CD4-positive, alpha-beta T cell treated with Interleukin-4 for 4 hours (primary cell): ENCODE measurements at regions not wholly inside any gene's neighbourhood (a gene's known extent, or its start where the extent isn't known, plus 50 kb on each side); places are given as distances from the start of the nearest gene placed in this dataset.

Experiments used
- DNase-seq: peaks from one replicate; pipeline ENCODE4 v3.0.0-alpha.2; 2020

- no peak for DNase-seq
These were observed 51.3 kb downstream of the TET3 start for GRCh38 chr2:74036010-74036409.

GRCh38 chr2:74036450-74037195, 51.9 kb downstream of the TET3 start:
- DNase-seq = no peak

- DNase-seq = peak; percentile 18
These were observed 52.7 kb downstream of the TET3 start for GRCh38 chr2:74037379-74037860.

GRCh38 chr2:74039611-74040010, 54.9 kb downstream of the TET3 start:
- DNase-seq = no peak

GRCh38 chr2:74041182-74041581, 56.5 kb downstream of the TET3 start:
- DNase-seq = no peak

- no peak for DNase-seq
These were observed 57.0 kb downstream of the TET3 start for GRCh38 chr2:74041726-74042125.

- DNase-seq = no peak
These were observed 57.9 kb downstream of the TET3 start for GRCh38 chr2:74042606-74043005.

- DNase-seq = no peak
These were observed 58.9 kb downstream of the TET3 start for GRCh38 chr2:74043345-74044329.

GRCh38 chr2:74044999-74045398, 60.3 kb downstream of the TET3 start:
- no peak for DNase-seq

GRCh38 chr2:74045454-74045853, 60.7 kb downstream of the TET3 start:
- DNase-seq = no peak

GRCh38 chr2:74046441-74046840, 61.7 kb downstream of the TET3 start:
- DNase-seq = no peak

- no peak for DNase-seq
These were observed 62.4 kb downstream of the TET3 start for GRCh38 chr2:74047152-74047551.

- DNase-seq = no peak
These were observed 63.4 kb downstream of the TET3 start for GRCh38 chr2:74048147-74048546.

- DNase-seq = no peak
These were observed 64.3 kb downstream of the TET3 start for GRCh38 chr2:74048843-74049519.

- no peak for DNase-seq
These were observed 65.4 kb downstream of the TET3 start for GRCh38 chr2:74050151-74050550.

- DNase-seq = no peak
These were observed 66.8 kb downstream of the TET3 start for GRCh38 chr2:74051504-74051903.

GRCh38 chr2:74052732-74053710, 68.3 kb downstream of the TET3 start:
- peak; percentile 42 for DNase-seq

- DNase-seq = no peak
These were observed 69.4 kb downstream of the TET3 start for GRCh38 chr2:74053959-74054715.

GRCh38 chr2:74059137-74059775, 74.5 kb downstream of the TET3 start:
- no peak for DNase-seq

- no peak for DNase-seq
These were observed 78.8 kb downstream of the TET3 start for GRCh38 chr2:74063486-74063885.

- DNase-seq = no peak
These were observed 80.7 kb downstream of the TET3 start for GRCh38 chr2:74065456-74065855.
